ENCODE measurements at regions not wholly inside any gene's neighbourhood (a gene's known extent, or its start where the extent isn't known, plus 50 kb on each side); places are given as distances from the start of the nearest gene placed in this dataset.

- H3K4me3 ChIP-seq (ENCODE audit: low read depth, low read length, poor library complexity, severe bottlenecking) = no peak overlapping the region
- ChIA-PET CTCF (no interaction called here), POLR2A (ENCODE audit: low non-redundant PET) (no interaction called here)
- BruUV-seq (replicated peaks) = no TSS peak
- H3K9me3 ChIP-seq (ENCODE audit: low read depth, low read length, poor library complexity, severe bottlenecking) = no peaks in the 10 kb centered on the region
- H3K27me3 ChIP-seq (replicated peaks; ENCODE audit: insufficient read depth, low read depth, low read length, poor library complexity) = no peaks in the 10 kb centered on the region
- no peaks in the 10 kb centered on the region for H3K4me1 ChIP-seq (ENCODE audit: insufficient read depth, low read length, poor library complexity, severe bottlenecking)
- intact Hi-C loops (cut with micrococcal nuclease; ENCODE audit: unreplicated experiment) = no loop called here
- H3K36me3 ChIP-seq (ENCODE audit: insufficient read depth, low read length, poor library complexity, severe bottlenecking) = no peaks in the 10 kb centered on the region
- no peak for DNase-seq (ENCODE audit: low spot score)
- H3K27ac ChIP-seq (ENCODE audit: low read depth, low read length, poor library complexity, severe bottlenecking) = no peak overlapping the region
- TF ChIP-seq EZH2 (IDR thresholded peaks at IDR 0.05; ENCODE audit: borderline replicate concordance, low read depth, low read length, poor library complexity, severe bottlenecking) = no peak
- no peak for TF ChIP-seq CTCF (conservative IDR thresholded peaks at IDR 0.05; ENCODE audit: low read depth, low read length)
Measured at GRCh38 chr4:54159543-54159942, 59.6 kb downstream of the GSX2 start.

- Histone ChIP-seq H3K27ac (ENCODE audit: low read depth, low read length, poor library complexity, severe bottlenecking) (no peak overlapping the region), H3K4me1 (ENCODE audit: insufficient read depth, low read length, poor library complexity, severe bottlenecking) (no peaks in the 10 kb centered on the region), H3K27me3 (replicated peaks; ENCODE audit: insufficient read depth, low read depth, low read length, poor library complexity) (no peaks in the 10 kb centered on the region), H3K4me3 (ENCODE audit: low read depth, low read length, poor library complexity, severe bottlenecking) (no peak overlapping the region), H3K36me3 (ENCODE audit: insufficient read depth, low read length, poor library complexity, severe bottlenecking) (no peaks in the 10 kb centered on the region), H3K9me3 (ENCODE audit: low read depth, low read length, poor library complexity, severe bottlenecking) (no peaks in the 10 kb centered on the region)
- TF ChIP-seq CTCF (conservative IDR thresholded peaks at IDR 0.05; ENCODE audit: low read depth, low read length) (no peak), EZH2 (IDR thresholded peaks at IDR 0.05; ENCODE audit: borderline replicate concordance, low read depth, low read length, poor library complexity, severe bottlenecking) (no peak)
- CTCF ChIA-PET = no interaction called here
- no TSS peak for BruUV-seq (replicated peaks)
- intact Hi-C loops (cut with micrococcal nuclease; ENCODE audit: unreplicated experiment) = no loop called here
- POLR2A ChIA-PET (ENCODE audit: low non-redundant PET) = no interaction called here
- no peak for DNase-seq (ENCODE audit: low spot score)
Measured at GRCh38 chr4:54165011-54165410, 64.1 kb upstream of the PDGFRA start.

- no peak for TF ChIP-seq EZH2 (IDR thresholded peaks at IDR 0.05; ENCODE audit: borderline replicate concordance, low read depth, low read length, poor library complexity, severe bottlenecking)
- no peak for TF ChIP-seq CTCF (conservative IDR thresholded peaks at IDR 0.05; ENCODE audit: low read depth, low read length)
- H3K27ac ChIP-seq (ENCODE audit: low read depth, low read length, poor library complexity, severe bottlenecking) = no peak overlapping the region
- intact Hi-C loops (cut with micrococcal nuclease; ENCODE audit: unreplicated experiment) = no loop called here
- H3K9me3 ChIP-seq (ENCODE audit: low read depth, low read length, poor library complexity, severe bottlenecking) = no peaks in the 10 kb centered on the region
- no peaks in the 10 kb centered on the region for H3K4me1 ChIP-seq (ENCODE audit: insufficient read depth, low read length, poor library complexity, severe bottlenecking)
- DNase-seq (ENCODE audit: low spot score) = peak; percentile 5
- no TSS peak for BruUV-seq (replicated peaks)
- H3K4me3 ChIP-seq (ENCODE audit: low read depth, low read length, poor library complexity, severe bottlenecking) = no peak overlapping the region
- ChIA-PET CTCF (no interaction called here), POLR2A (ENCODE audit: low non-redundant PET) (no interaction called here)
- H3K27me3 ChIP-seq (replicated peaks; ENCODE audit: insufficient read depth, low read depth, low read length, poor library complexity) = no peaks in the 10 kb centered on the region
- no peaks in the 10 kb centered on the region for H3K36me3 ChIP-seq (ENCODE audit: insufficient read depth, low read length, poor library complexity, severe bottlenecking)
Measured at GRCh38 chr4:54165438-54165837, 63.7 kb upstream of the PDGFRA start.
